Anterior cingulate cortex (tissue), 58 donors: ENCODE measurements at regions not wholly inside any gene's neighbourhood (a gene's known extent, or its start where the extent isn't known, plus 50 kb on each side); places are given as distances from the start of the nearest gene placed in this dataset.
A peak's percentile ranks its signal among the peaks of the same experiment; 100 is the strongest.

Source experiments
- DNase-seq, 58 donors: peaks; one replicate each; lab custom pipeline; 2025; lab: John Stamatoyannopoulos, UW

- DNase-seq = no peak
Observed at GRCh38 chr6:33952016-33952415, 148.2 kb upstream of the MLN start.

GRCh38 chr6:33950891-33951889, 147.4 kb upstream of the MLN start:
- DNase-seq = no peak

GRCh38 chr6:33950472-33950881, 146.7 kb upstream of the MLN start:
- no peak for DNase-seq

- no peak for DNase-seq
Observed at GRCh38 chr6:33949877-33950435, 146.2 kb upstream of the MLN start.

- DNase-seq = no peak
Observed at GRCh38 chr6:33949111-33949510, 145.3 kb upstream of the MLN start.

GRCh38 chr6:33947916-33948594, 144.3 kb upstream of the MLN start:
- no peak for DNase-seq

- no peak for DNase-seq
Observed at GRCh38 chr6:33947047-33947446, 143.2 kb upstream of the MLN start.

GRCh38 chr6:33945931-33946330, 142.1 kb upstream of the MLN start:
- no peak for DNase-seq

- DNase-seq = no peak
Observed at GRCh38 chr6:33944686-33945411, 141.0 kb upstream of the MLN start.

- no peak for DNase-seq
Observed at GRCh38 chr6:33936886-33937285, 133.1 kb upstream of the MLN start.

- DNase-seq = no peak
Observed at GRCh38 chr6:33935439-33936080, 131.8 kb upstream of the MLN start.

GRCh38 chr6:33934731-33935270, 131.0 kb upstream of the MLN start:
- no peak for DNase-seq

GRCh38 chr6:33933101-33933500, 129.3 kb upstream of the MLN start:
- no peak for DNase-seq

- DNase-seq = no peak
Observed at GRCh38 chr6:33931799-33932198, 128.0 kb upstream of the MLN start.

- no peak for DNase-seq
Observed at GRCh38 chr6:33929575-33930288, 125.9 kb upstream of the MLN start.

- peak in 20 of 58 donors; percentile 4 to 64 (median 26) for DNase-seq
Observed at GRCh38 chr6:33927616-33928015, 123.8 kb upstream of the MLN start.

- no peak for DNase-seq
Observed at GRCh38 chr6:33927112-33927511, 123.3 kb upstream of the MLN start.

- DNase-seq = no peak
Observed at GRCh38 chr6:33926451-33926850, 122.6 kb upstream of the MLN start.

GRCh38 chr6:33925936-33926335, 122.1 kb upstream of the MLN start:
- DNase-seq = no peak
